HepG2 (cell line): ENCODE measurements at regions not wholly inside any gene's neighbourhood (a gene's known extent, or its start where the extent isn't known, plus 50 kb on each side); places are given as distances from the start of the nearest gene placed in this dataset.
A peak's percentile ranks its signal among the peaks of the same experiment; 100 is the strongest.

ENCODE experiments used
- BATF2 ChIP-seq: sonication (generic); formaldehyde crosslinking; IDR thresholded peaks from 2 replicates; pipeline ENCODE4 v1.8.0; 2022; ENCODE audit warnings: mild to moderate bottlenecking, missing genetic modification reagents, moderate library complexity
- BCLAF1 ChIP-seq: fragments of 450-650 bp; IDR thresholded peaks from 2 replicates; pipeline ENCODE4 v1.6.1; 2017; ENCODE audit warnings: mild to moderate bottlenecking
- BORCS8-MEF2B ChIP-seq: sonication (generic); formaldehyde crosslinking; IDR thresholded peaks from 2 replicates; pipeline ENCODE4 v1.8.0; 2022; ENCODE audit warnings: mild to moderate bottlenecking, missing genetic modification reagents
- ETV5 ChIP-seq: IDR thresholded peaks from 2 replicates; pipeline ENCODE4 v1.6.1; 2018; ENCODE audit warnings: missing biosample characterization, missing genetic modification reagents, inconsistent platforms, borderline replicate concordance
- FOXK2 ChIP-seq: fragments of 450-650 bp; IDR thresholded peaks from 2 replicates; pipeline ENCODE4 v1.6.1; 2016
- IRF2 ChIP-seq: IDR thresholded peaks from 2 replicates; pipeline ENCODE4 v1.6.1; 2018; ENCODE audit warnings: missing genetic modification reagents, missing compliant biosample characterization
- KDM6A ChIP-seq: IDR thresholded peaks from 2 replicates; pipeline ENCODE4 v1.6.1; 2016; ENCODE audit warnings: low read depth
- MLLT10 ChIP-seq: sonication (generic); formaldehyde crosslinking; IDR thresholded peaks from 2 replicates; pipeline ENCODE4 v1.4.0; 2020; ENCODE audit warnings: missing genetic modification reagents
- NFYC ChIP-seq: IDR thresholded peaks from 2 replicates; pipeline ENCODE4 v1.6.1; 2016; ENCODE audit warnings: missing genetic modification reagents, missing compliant biosample characterization
- NKX3-1 ChIP-seq: sonication (generic); formaldehyde crosslinking; IDR thresholded peaks from 2 replicates; pipeline ENCODE4 v1.5.0; 2020; ENCODE audit warnings: missing genetic modification reagents
- PLSCR1 ChIP-seq: sonication (generic); formaldehyde crosslinking; IDR thresholded peaks from 2 replicates; pipeline ENCODE4 v1.5.0; 2020; ENCODE audit warnings: missing genetic modification reagents, mild to moderate bottlenecking, borderline replicate concordance
- SRSF9 ChIP-seq: fragments of 200-400 bp; formaldehyde crosslinking; IDR thresholded peaks from 2 replicates; pipeline ENCODE4 v1.6.1; 2018; ENCODE audit warnings: borderline replicate concordance, mild to moderate bottlenecking, low read depth, low read length; ENCODE audit not compliant: insufficient read depth, poor library complexity, severe bottlenecking
- XRCC5 ChIP-seq: fragments of 200-400 bp; formaldehyde crosslinking; optimal IDR thresholded peaks from 2 replicates; pipeline ENCODE3; 2017; ENCODE audit warnings: mild to moderate bottlenecking, low read length
- ZHX1 ChIP-seq: sonication (generic); formaldehyde crosslinking; IDR thresholded peaks from 2 replicates; pipeline ENCODE4 v1.8.1; 2022; ENCODE audit warnings: low read depth, mild to moderate bottlenecking, missing genetic modification reagents
- ZNF619 ChIP-seq: sonication (generic); formaldehyde crosslinking; IDR thresholded peaks from 2 replicates; pipeline ENCODE4 v1.4.0; 2020; ENCODE audit warnings: mild to moderate bottlenecking, missing genetic modification reagents
- ZNF724P ChIP-seq: sonication (generic); formaldehyde crosslinking; IDR thresholded peaks from 2 replicates; pipeline ENCODE4 v1.8.0; 2022; ENCODE audit warnings: missing genetic modification reagents, borderline replicate concordance
- ZNF775 ChIP-seq: sonication (generic); formaldehyde crosslinking; IDR thresholded peaks from 2 replicates; pipeline ENCODE4 v1.4.0; 2020; ENCODE audit warnings: missing genetic modification reagents, mild to moderate bottlenecking, moderate library complexity, borderline replicate concordance
- ZNF850 ChIP-seq: sonication (generic); formaldehyde crosslinking; conservative IDR thresholded peaks from 2 replicates; pipeline ENCODE4 v1.9.0; 2021; ENCODE audit warnings: mild to moderate bottlenecking, missing genetic modification reagents
- TF ChIP-seq, protein P1 (sequence below): sonication (generic); formaldehyde crosslinking; IDR thresholded peaks from 2 replicates; pipeline ENCODE4 v1.5.0; 2020; ENCODE audit warnings: missing genetic modification reagents
- TF ChIP-seq, protein P2 (sequence below): sonication (generic); formaldehyde crosslinking; IDR thresholded peaks from 2 replicates; pipeline ENCODE4 v1.8.1; 2023; ENCODE audit warnings: mild to moderate bottlenecking, inconsistent platforms, moderate library complexity, missing genetic modification reagents, borderline replicate concordance

DNA sequence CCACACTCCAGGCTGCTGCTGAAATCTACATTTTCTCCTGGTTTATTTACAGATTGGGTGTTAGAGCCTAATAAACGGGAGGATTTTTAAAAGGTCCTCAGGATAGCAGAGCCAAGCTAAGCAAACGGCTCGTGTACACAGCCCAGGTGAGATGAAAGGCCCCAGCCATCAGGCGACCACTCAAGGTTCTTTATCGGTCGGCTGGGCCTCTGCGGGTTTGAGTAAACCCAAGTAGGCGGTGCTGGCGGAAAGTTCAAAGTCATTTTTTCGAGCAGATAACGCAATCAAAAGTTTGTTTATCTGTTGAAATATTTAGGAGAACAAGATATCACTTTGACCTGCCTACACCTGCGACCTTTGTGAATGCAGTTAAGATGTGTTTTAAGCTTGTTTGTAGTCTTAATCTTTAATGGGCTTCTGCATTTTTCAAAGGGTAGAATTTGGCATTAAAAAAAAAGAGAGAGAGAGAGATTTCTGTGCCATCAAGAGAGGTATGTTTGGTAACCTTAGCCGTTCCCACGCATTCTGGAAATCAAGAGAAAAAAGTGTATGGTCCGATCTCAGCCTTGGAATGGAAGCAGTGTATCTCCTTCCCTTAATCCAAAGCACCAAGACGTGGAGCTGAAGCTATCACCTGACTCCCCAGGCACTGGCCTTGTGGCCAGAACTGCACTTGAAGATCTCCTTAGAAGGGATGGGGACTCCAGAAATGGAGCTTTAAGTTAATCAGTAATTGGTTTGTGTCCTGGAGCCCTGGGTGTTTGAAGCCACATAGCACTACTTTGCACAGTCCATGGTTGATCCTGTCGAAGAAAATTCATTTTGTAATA, 301.7 kb upstream of the IRX5 start (continued):
- TF ChIP-seq ZHX1 (no peak), MLLT10 (CRISPR knock-in tag) (no peak), ZNF724P (peak; percentile 70; the same call in 1 of the 2 replicates), BCLAF1 (no peak), FOXK2 (no peak), ZNF775 (CRISPR knock-in tag) (0 out of 2 replicates have a peak, but pooled peaks have one; percentile 26), NFYC (no peak), IRF2 (peak; percentile 79), ZNF850 (no peak), PLSCR1 (CRISPR knock-in tag) (no peak), ETV5 (peak; percentile 44; the same call in 1 of the 2 replicates), NKX3-1 (CRISPR knock-in tag) (peak; percentile 98), KDM6A (CRISPR knock-in tag) (0 out of 2 replicates have a peak, but pooled peaks have one; percentile 49), ZNF619 (CRISPR knock-in tag) (no peak), XRCC5 (peak; percentile 91), SRSF9 (no peak), BATF2 (no peak), BORCS8-MEF2B (CRISPR knock-in tag) (peak; percentile 77; the same call in 1 of the 2 replicates)
- TF ChIP-seq, protein P1, sequence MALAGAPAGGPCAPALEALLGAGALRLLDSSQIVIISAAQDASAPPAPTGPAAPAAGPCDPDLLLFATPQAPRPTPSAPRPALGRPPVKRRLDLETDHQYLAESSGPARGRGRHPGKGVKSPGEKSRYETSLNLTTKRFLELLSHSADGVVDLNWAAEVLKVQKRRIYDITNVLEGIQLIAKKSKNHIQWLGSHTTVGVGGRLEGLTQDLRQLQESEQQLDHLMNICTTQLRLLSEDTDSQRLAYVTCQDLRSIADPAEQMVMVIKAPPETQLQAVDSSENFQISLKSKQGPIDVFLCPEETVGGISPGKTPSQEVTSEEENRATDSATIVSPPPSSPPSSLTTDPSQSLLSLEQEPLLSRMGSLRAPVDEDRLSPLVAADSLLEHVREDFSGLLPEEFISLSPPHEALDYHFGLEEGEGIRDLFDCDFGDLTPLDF (CRISPR knock-in tag), result no peak
- TF ChIP-seq, protein P2, sequence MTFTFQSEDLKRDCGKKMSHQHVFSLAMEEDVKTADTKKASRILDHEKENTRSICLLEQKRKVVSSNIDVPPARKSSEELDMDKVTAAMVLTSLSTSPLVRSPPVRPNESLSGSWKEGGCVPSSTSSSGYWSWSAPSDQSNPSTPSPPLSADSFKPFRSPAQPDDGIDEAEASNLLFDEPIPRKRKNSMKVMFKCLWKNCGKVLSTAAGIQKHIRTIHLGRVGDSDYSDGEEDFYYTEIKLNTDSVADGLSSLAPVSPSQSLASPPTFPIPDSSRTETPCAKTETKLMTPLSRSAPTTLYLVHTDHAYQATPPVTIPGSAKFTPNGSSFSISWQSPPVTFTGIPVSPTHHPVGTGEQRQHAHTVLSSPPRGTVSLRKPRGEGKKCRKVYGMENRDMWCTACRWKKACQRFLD (CRISPR knock-in tag), result no peak
